ENCODE measurements at regions not wholly inside any gene's neighbourhood (a gene's known extent, or its start where the extent isn't known, plus 50 kb on each side); places are given as distances from the start of the nearest gene placed in this dataset.

- H4K8ac ChIP-seq (ENCODE audit: extremely low read depth, insufficient read depth, low read length): no peak overlapping the region
- H3K23ac ChIP-seq (ENCODE audit: insufficient read length): no peak overlapping the region
- no peak overlapping the region for H4K5ac ChIP-seq (ENCODE audit: insufficient read length, low read depth, low read length)
- DNase-seq (ENCODE audit: low read depth in 1 of 2, low spot score in 2 of 2) (no peak), FAIRE-seq (no peak)
- peaks cover 0 to 19% (median 11%) of the 10 kb centered on the region in 4 experiments; a peak in 6 of 7 replicates for H3K4me1 ChIP-seq (replicated peaks in 1 of 4; ENCODE audit: control insufficient read depth in 3 of 4, insufficient read depth in 4 of 4, low read length in 3 of 4)
- H3K9ac ChIP-seq (replicated peaks in 1 of 4; ENCODE audit: extremely low read depth in 1 of 4, low read depth in 3 of 4, low read length in 3 of 4): no peak overlapping the region
- H3K27me3 ChIP-seq (replicated peaks in 1 of 4; ENCODE audit: control insufficient read depth in 3 of 4, extremely low read depth in 1 of 4, insufficient read depth in 3 of 4, low read length in 3 of 4): peaks cover 0 to 7% (median 5%) of the 10 kb centered on the region in 4 experiments; a peak in 4 of 7 replicates
- H4K91ac ChIP-seq (replicated peaks; ENCODE audit: insufficient read length, low read length): no peak overlapping the region
- no peak overlapping the region for H2AFZ ChIP-seq (ENCODE audit: low read length)
- CTCF ChIA-PET (ENCODE audit: partially characterized antibody): interaction anchor here (0.7 to 2.4 kb wide), 13 partner anchors 10 to 285 kb away, joined by 3 to 6 read pairs (median 3); no protein-coding TSS in a partner anchor
- H2BK120ac ChIP-seq (replicated peaks; ENCODE audit: low read depth, low read length): no peak overlapping the region
- no peak overlapping the region for H3K56ac ChIP-seq (replicated peaks; ENCODE audit: insufficient read length, low read depth, low read length)
- no peaks in the 10 kb centered on the region for H3K79me2 ChIP-seq (ENCODE audit: control insufficient read depth in 1 of 2, insufficient read depth in 2 of 2, low read length in 2 of 2)
- H2BK15ac ChIP-seq (ENCODE audit: low read length): no peak overlapping the region
- no peak overlapping the region for H2AK5ac ChIP-seq (ENCODE audit: low read depth, low read length)
- H2BK12ac ChIP-seq (ENCODE audit: low read depth, low read length): no peak overlapping the region
- no peak overlapping the region for H3K14ac ChIP-seq (ENCODE audit: insufficient read length)
- 89% methylated on average over 5 of the region's 6 CpGs; no CpG with 5 or more reads in 1 of the 2 experiments for WGBS, 2 experiments (ENCODE audit: extremely low coverage in 1 of 2, insufficient coverage in 1 of 2, insufficient read length in 1 of 2, insufficient replicate concordance in 2 of 2, low coverage in 1 of 2, low lambda C conversion rate in 2 of 2, missing lambda C conversion rate in 1 of 2)
- H3K36me3 ChIP-seq (ENCODE audit: control insufficient read depth in 2 of 4, insufficient read depth in 4 of 4, low read length in 3 of 4): no peaks in the 10 kb centered on the region
- H3K4ac ChIP-seq (replicated peaks; ENCODE audit: insufficient read length, low read depth, low read length): no peak overlapping the region
- no peaks in the 10 kb centered on the region for H4K20me1 ChIP-seq (replicated peaks in 1 of 2; ENCODE audit: control insufficient read depth in 1 of 2, insufficient read depth in 2 of 2, low read length in 2 of 2)
- no peaks in the 10 kb centered on the region for H3K79me1 ChIP-seq (ENCODE audit: low read depth, low read length)
- H3K18ac ChIP-seq (ENCODE audit: extremely low read depth, low read length): no peak overlapping the region
- H3K4me2 ChIP-seq (ENCODE audit: insufficient read depth in 1 of 2, low read depth in 2 of 2, low read length in 2 of 2): no peak overlapping the region
- H2BK5ac ChIP-seq (ENCODE audit: low read depth, low read length): no peak overlapping the region
- no peak overlapping the region for H3K27ac ChIP-seq (ENCODE audit: low read depth, low read length)
- POLR2A ChIA-PET (ENCODE audit: partially characterized antibody): interaction anchor here (1.3 to 3.9 kb wide), 4 partner anchors 10 to 25 kb away, joined by 3 to 23 read pairs (median 16); no protein-coding TSS in a partner anchor
- no peak overlapping the region for H2BK20ac ChIP-seq (ENCODE audit: low read length)
- no peak for TF ChIP-seq SP1 (IDR thresholded peaks at IDR 0.05; ENCODE audit: low read depth, low read length)
- TF ChIP-seq RXRA (IDR thresholded peaks at IDR 0.05; ENCODE audit: insufficient read depth, low read depth, low read length): no peak
- TF ChIP-seq POU5F1 (IDR thresholded peaks at IDR 0.05; ENCODE audit: low read depth, low read length): no peak
- no peak for TF ChIP-seq CBX8 (IDR thresholded peaks at IDR 0.05; ENCODE audit: borderline replicate concordance, low read depth, low read length)
- no peak for TF ChIP-seq CHD2 (IDR thresholded peaks at IDR 0.05; ENCODE audit: low read length)
- no peak for TF ChIP-seq KDM5A (IDR thresholded peaks at IDR 0.05; ENCODE audit: low read length)
- no peak for TF ChIP-seq SP2 (IDR thresholded peaks at IDR 0.05; ENCODE audit: low read length)
- TF ChIP-seq POLR2AphosphoS5 (IDR thresholded peaks at IDR 0.05; ENCODE audit: low read depth, low read length): no peak
- peaks cover 6% of the 10 kb centered on the region; the same call in 1 of the 2 replicates for H3K23me2 ChIP-seq (ENCODE audit: low read depth, low read length)
- H3K4me3 ChIP-seq (ENCODE audit: extremely low read depth in 1 of 4, insufficient read depth in 2 of 4, low read depth in 3 of 4, low read length in 4 of 4): no peak overlapping the region
- no peaks in the 10 kb centered on the region for H3K9me3 ChIP-seq (ENCODE audit: insufficient read depth in 2 of 2, low read depth in 1 of 2, low read length in 1 of 2)
These were observed 145.4 kb upstream of the IER5L start for GRCh38 chr9:129323376-129323998.
